BLaER1 treated with 17β-estradiol and CSF1 and Interleukin-3, amounts not matched to agents 10 nM and 100 nM (cell line): ENCODE measurements at regions not wholly inside any gene's neighbourhood (a gene's known extent, or its start where the extent isn't known, plus 50 kb on each side); places are given as distances from the start of the nearest gene placed in this dataset.

ENCODE experiments used
- H3K27ac ChIP-seq, 11 experiments: shearing (Covaris generic); formaldehyde crosslinking; 2 replicates each; pipeline ENCODE4 v1.8.1; 2022
- H3K27me3 ChIP-seq, 11 experiments: shearing (Covaris generic); formaldehyde crosslinking; 2 replicates each; pipeline ENCODE4 v1.8.1; 2022
- H3K36me3 ChIP-seq, 11 experiments: shearing (Covaris generic); formaldehyde crosslinking; 2 replicates each; pipeline ENCODE4 v1.8.1; 2022
- H3K4me1 ChIP-seq, 10 experiments: shearing (Covaris generic); formaldehyde crosslinking; 2 replicates each; pipeline ENCODE4 v1.8.1; 2022
- H3K4me2 ChIP-seq, 11 experiments: shearing (Covaris generic); formaldehyde crosslinking; 2 replicates each; pipeline ENCODE4 v1.8.1; 2022
- H3K4me3 ChIP-seq, 10 experiments: shearing (Covaris generic); formaldehyde crosslinking; 2 replicates each; pipeline ENCODE4 v1.8.1; 2022
- H3K9ac ChIP-seq, 11 experiments: shearing (Covaris generic); formaldehyde crosslinking; 2 replicates each; pipeline ENCODE4 v1.8.1; 2022
- H3K9me3 ChIP-seq, 11 experiments: shearing (Covaris generic); formaldehyde crosslinking; replicated peaks in 1 of 11; 2 replicates each; pipeline ENCODE4 v1.8.1; 2022
- H4K20me1 ChIP-seq, 11 experiments: shearing (Covaris generic); formaldehyde crosslinking; 2 replicates each; pipeline ENCODE4 v1.8.1; 2022
- Cebpa-rat ChIP-seq, 11 experiments: shearing (Covaris generic); IDR thresholded peaks; 2 replicates each; pipeline ENCODE4 v1.8.1; 2022

- Histone ChIP-seq H4K20me1 (no peaks in the 10 kb centered on the region), H3K9ac (no peak overlapping the region), H3K36me3 (no peaks in the 10 kb centered on the region), H3K4me2 (no peak overlapping the region), H3K27ac (no peak overlapping the region), H3K4me3 (no peak overlapping the region), H3K27me3 (no peaks in the 10 kb centered on the region), H3K9me3 (no peaks in the 10 kb centered on the region), H3K4me1 (peaks cover 0 to 13% (median 12%) of the 10 kb centered on the region in 10 experiments; a peak in 16 of 20 replicates)
- no peak for TF ChIP-seq Cebpa-rat (IDR thresholded peaks at IDR 0.05)
Measured at GRCh38 chr18:37734406-37734805, 168.8 kb upstream of the CELF4 start.

- H3K4me1 ChIP-seq = peaks cover 0 to 48% (median 13%) of the 10 kb centered on the region in 10 experiments; a peak in 16 of 20 replicates
Measured at GRCh38 chr18:37729716-37730115, 164.1 kb upstream of the CELF4 start.

GRCh38 chr18:37724206-37724605, 158.6 kb upstream of the CELF4 start:
- Histone ChIP-seq H3K9me3 (no peaks in the 10 kb centered on the region), H3K9ac (no peak overlapping the region), H3K4me1 (peaks cover 25 to 86% (median 36%) of the 10 kb centered on the region in 10 experiments), H3K36me3 (no peaks in the 10 kb centered on the region), H3K27me3 (no peaks in the 10 kb centered on the region), H3K27ac (no peak overlapping the region), H4K20me1 (no peaks in the 10 kb centered on the region), H3K4me2 (peak overlapping the region in 3 of 11 experiments; percentile 86 to 95 (median 92); a peak in 6 of 22 replicates), H3K4me3 (no peak overlapping the region)
- TF ChIP-seq Cebpa-rat (IDR thresholded peaks at IDR 0.05) = no peak

More at GRCh38 chr18:37729716-37730115, 164.1 kb upstream of the CELF4 start:
- Histone ChIP-seq H3K4me3 (no peak overlapping the region), H3K27me3 (no peaks in the 10 kb centered on the region), H3K9me3 (no peaks in the 10 kb centered on the region), H3K36me3 (no peaks in the 10 kb centered on the region), H3K4me2 (peak overlapping the region in 9 of 11 experiments; percentile 4 to 54 (median 43); a peak in 10 of 22 replicates), H3K9ac (no peak overlapping the region), H4K20me1 (no peaks in the 10 kb centered on the region), H3K27ac (no peak overlapping the region)
- no peak for TF ChIP-seq Cebpa-rat (IDR thresholded peaks at IDR 0.05)

GRCh38 chr18:37721544-37722522, 156.2 kb upstream of the CELF4 start:
- peak overlapping the region in 8 of 11 experiments; percentile 31 to 96 (median 62); a peak in 13 of 22 replicates for H3K27ac ChIP-seq
- H3K4me2 ChIP-seq = peak overlapping the region; percentile 71 to 95 (median 79)

DNA sequence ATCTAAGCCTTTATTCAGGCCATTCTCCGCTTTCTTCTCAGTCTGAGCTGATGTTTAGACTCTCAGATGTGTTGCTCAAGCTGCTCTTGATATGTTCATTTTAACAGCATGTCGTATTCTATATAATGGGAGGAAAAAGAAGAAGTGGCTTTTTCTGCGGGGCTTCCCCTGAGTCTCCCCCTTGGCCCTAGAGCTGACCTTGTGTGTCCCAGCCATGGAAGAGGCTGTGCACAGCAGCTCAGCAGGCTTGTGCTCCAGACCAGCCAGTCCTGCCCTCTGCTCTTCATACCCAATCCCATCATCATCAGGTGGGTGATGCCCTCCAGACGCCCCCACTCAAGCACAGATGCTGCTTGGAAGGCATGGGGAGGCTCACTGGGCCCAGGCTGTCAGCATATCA, 155.1 kb upstream of the CELF4 start:
- H3K27me3 ChIP-seq = no peaks in the 10 kb centered on the region
- H3K27ac ChIP-seq = peak overlapping the region in 4 of 11 experiments; percentile 63 to 96 (median 90); a peak in 7 of 22 replicates
- no peaks in the 10 kb centered on the region for H4K20me1 ChIP-seq
- no peaks in the 10 kb centered on the region for H3K9me3 ChIP-seq
- H3K9ac ChIP-seq = peak overlapping the region in 3 of 11 experiments; percentile 64 to 81 (median 79); a peak in 6 of 22 replicates
- H3K4me2 ChIP-seq = peak overlapping the region; percentile 28 to 95 (median 79); a peak in 19 of 22 replicates
- no peak for TF ChIP-seq Cebpa-rat (IDR thresholded peaks at IDR 0.05)
- H3K36me3 ChIP-seq = no peaks in the 10 kb centered on the region
- no peak overlapping the region for H3K4me3 ChIP-seq
- peaks cover 25 to 67% (median 36%) of the 10 kb centered on the region in 10 experiments for H3K4me1 ChIP-seq

More at GRCh38 chr18:37721544-37722522, 156.2 kb upstream of the CELF4 start:
- Histone ChIP-seq H3K27me3 (no peaks in the 10 kb centered on the region), H3K4me1 (peaks cover 25 to 79% (median 36%) of the 10 kb centered on the region in 10 experiments), H3K9ac (peak overlapping the region in 4 of 11 experiments; percentile 27 to 81 (median 72); a peak in 7 of 22 replicates), H3K36me3 (no peaks in the 10 kb centered on the region), H3K9me3 (no peaks in the 10 kb centered on the region), H3K4me3 (no peak overlapping the region), H4K20me1 (no peaks in the 10 kb centered on the region)
- TF ChIP-seq Cebpa-rat (IDR thresholded peaks at IDR 0.05) = no peak

GRCh38 chr18:37717656-37718055, 152.1 kb upstream of the CELF4 start:
- Histone ChIP-seq H3K36me3 (no peaks in the 10 kb centered on the region), H3K4me1 (peaks cover 32 to 48% (median 36%) of the 10 kb centered on the region in 10 experiments), H3K27ac (no peak overlapping the region), H3K4me2 (no peak overlapping the region), H3K9ac (no peak overlapping the region), H4K20me1 (no peaks in the 10 kb centered on the region), H3K4me3 (no peak overlapping the region), H3K9me3 (no peaks in the 10 kb centered on the region), H3K27me3 (no peaks in the 10 kb centered on the region)
- TF ChIP-seq Cebpa-rat (IDR thresholded peaks at IDR 0.05) = no peak

GRCh38 chr18:37717098-37717497, 151.5 kb upstream of the CELF4 start:
- no peak for TF ChIP-seq Cebpa-rat (IDR thresholded peaks at IDR 0.05)
- Histone ChIP-seq H3K9me3 (no peaks in the 10 kb centered on the region), H3K27me3 (no peaks in the 10 kb centered on the region), H3K27ac (no peak overlapping the region), H3K36me3 (no peaks in the 10 kb centered on the region), H3K4me2 (no peak overlapping the region), H3K4me1 (peaks cover 32 to 48% (median 36%) of the 10 kb centered on the region in 10 experiments), H4K20me1 (no peaks in the 10 kb centered on the region), H3K4me3 (no peak overlapping the region), H3K9ac (no peak overlapping the region)

DNA sequence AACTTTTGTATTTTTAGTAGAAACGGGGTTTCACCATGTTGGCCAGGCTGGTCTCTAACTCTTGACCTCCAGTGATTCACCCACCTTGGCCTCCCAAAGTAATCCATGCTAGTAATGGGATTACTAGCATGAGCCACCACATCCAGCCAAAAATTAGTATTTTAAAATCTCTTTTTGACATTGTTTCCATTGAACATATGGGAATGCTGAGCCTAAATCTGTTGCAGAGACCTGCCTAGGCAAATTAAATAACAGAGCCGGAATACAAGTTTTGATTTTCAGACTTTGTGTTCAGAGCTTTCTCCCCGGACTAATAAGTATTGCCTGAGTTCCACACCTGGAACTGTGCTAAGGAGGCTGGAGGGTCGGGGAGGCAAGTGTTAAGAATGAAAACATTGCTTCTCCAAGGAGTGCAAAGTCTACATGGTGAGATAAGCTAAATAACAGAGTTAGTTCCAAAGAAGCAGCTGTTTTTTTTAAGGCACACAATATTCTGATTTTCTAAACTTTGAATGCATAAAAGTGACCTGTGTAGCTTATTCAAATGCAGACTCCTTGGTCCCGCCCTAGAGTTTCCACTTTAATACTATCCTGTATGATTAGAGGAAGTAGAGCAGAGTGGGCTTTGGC, 150.6 kb upstream of the CELF4 start:
- Histone ChIP-seq H3K4me2 (no peak overlapping the region), H3K9ac (no peak overlapping the region), H4K20me1 (no peaks in the 10 kb centered on the region), H3K4me1 (peaks cover 26 to 49% (median 36%) of the 10 kb centered on the region in 10 experiments), H3K36me3 (no peaks in the 10 kb centered on the region), H3K4me3 (no peak overlapping the region), H3K27ac (no peak overlapping the region), H3K27me3 (no peaks in the 10 kb centered on the region), H3K9me3 (no peaks in the 10 kb centered on the region)
- TF ChIP-seq Cebpa-rat (IDR thresholded peaks at IDR 0.05) = no peak

- H4K20me1 ChIP-seq = no peaks in the 10 kb centered on the region
- no peaks in the 10 kb centered on the region for H3K36me3 ChIP-seq
- no peaks in the 10 kb centered on the region for H3K9me3 ChIP-seq
- peaks cover 16 to 45% (median 23%) of the 10 kb centered on the region in 10 experiments for H3K4me1 ChIP-seq
- H3K27me3 ChIP-seq = no peaks in the 10 kb centered on the region
- no peak for TF ChIP-seq Cebpa-rat (IDR thresholded peaks at IDR 0.05)
- no peak overlapping the region for H3K9ac ChIP-seq
- H3K4me3 ChIP-seq = no peak overlapping the region
- H3K4me2 ChIP-seq = no peak overlapping the region
- no peak overlapping the region for H3K27ac ChIP-seq
Measured at GRCh38 chr18:37714691-37715090, 149.1 kb upstream of the CELF4 start.
